Posterior vena cava (tissue), 2 donors: ENCODE measurements at regions not wholly inside any gene's neighbourhood (a gene's known extent, or its start where the extent isn't known, plus 50 kb on each side); places are given as distances from the start of the nearest gene placed in this dataset.
"Not testable (repeated sequence)": the region's sequence is repeated elsewhere in the genome, so short reads cannot be mapped to it uniquely, and the experiment has no call there.

Source experiments
- DNase-seq: peaks from one replicate; pipeline ENCODE4 v3.0.0-alpha.2; 2020; ENCODE audit warnings: low spot score
- intact Hi-C, 2 donors: fragments of 100-400 bp; cut with DNase I; formaldehyde crosslinking; loops; one replicate each; pipeline versions ENCODE4 v1.14.1 to v1.14.2; 2022 to 2023
- donor health status: DM: yes; HTN: yes; CAD: no.
- donor health status: DM: yes; HTN: yes; CAD: no.

DNA sequence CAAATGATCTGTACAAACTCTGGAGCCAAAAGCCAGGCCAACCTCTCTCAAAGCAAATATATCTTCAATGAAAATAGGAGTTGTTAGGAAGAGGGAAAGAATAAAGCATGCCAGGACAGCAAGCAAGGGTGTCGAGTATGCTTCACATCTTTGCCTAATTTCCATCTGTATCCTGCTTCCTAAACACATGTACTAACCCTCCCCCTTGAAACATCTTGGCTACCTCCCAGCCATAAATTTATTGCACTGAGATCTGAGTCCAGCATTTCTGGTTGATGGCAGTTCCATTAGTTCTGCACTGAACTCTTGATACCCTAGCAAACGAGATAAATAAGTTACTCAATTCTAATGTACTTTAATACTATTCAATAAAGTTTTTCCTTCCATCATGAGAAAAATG is 430.5 kb upstream of the TRAM1L1 start:
- intact Hi-C loops, result no loop called here
- DNase-seq, result no peak

DNA sequence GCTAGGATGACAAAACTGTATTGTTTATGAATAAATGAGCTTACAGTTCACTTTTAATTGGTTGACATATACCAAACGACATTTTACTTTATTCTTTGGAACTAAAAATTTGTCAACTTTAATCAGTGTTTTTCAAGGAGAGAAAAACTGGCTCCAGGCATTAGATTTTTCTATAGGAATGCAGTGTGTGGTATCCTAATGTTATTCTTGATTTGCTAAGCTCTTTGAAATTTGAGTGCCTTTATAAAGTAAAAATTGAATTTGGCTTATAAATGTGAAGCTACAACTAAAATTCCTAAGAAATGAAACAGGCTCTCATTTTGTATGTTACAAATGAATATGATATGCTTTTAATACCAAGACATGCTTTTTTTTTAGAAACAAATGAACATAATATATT is 442.2 kb upstream of the TRAM1L1 start:
- DNase-seq, result no peak
- intact Hi-C loops, result no loop called here

DNA sequence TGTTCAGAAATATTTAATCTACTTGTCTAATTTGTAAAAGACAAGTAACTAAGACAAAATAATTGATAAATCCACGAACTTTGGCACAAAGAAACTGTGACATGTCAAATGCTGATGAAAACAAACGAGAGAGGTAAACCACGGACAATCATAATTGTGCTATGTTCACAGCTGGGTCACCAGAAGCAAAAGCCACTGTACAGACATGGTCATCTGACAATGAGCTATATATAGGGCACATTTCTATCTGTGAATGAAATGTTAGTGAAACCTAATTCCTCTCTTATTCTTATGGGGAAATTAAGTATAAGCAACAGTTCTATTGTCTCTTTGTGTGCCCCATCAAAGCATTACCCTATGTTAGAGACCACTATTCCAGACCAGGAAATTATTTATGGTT is 444.0 kb upstream of the TRAM1L1 start:
- no peak for DNase-seq
- intact Hi-C loops, result no loop called here

DNA sequence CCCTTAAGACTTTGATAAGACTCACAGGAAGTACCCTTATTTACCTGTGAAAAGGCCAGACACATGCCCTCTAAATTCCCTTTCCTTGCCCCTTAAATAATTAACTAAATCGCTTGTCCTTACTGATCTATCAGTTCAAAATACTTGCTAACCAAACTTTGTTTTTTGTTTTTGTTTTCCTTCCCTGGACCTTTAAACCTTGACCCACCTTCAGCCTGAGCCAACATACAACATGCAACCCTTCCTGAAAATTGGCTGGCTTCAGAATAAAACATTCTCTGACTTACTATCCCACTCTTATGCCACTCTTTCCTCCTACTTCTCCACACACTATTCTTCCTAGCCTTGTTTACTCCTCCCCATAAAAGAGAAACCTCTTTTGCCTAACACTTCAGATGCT is 448.1 kb upstream of the TRAM1L1 start:
- intact Hi-C loops, result no loop called here
- no peak for DNase-seq

DNA sequence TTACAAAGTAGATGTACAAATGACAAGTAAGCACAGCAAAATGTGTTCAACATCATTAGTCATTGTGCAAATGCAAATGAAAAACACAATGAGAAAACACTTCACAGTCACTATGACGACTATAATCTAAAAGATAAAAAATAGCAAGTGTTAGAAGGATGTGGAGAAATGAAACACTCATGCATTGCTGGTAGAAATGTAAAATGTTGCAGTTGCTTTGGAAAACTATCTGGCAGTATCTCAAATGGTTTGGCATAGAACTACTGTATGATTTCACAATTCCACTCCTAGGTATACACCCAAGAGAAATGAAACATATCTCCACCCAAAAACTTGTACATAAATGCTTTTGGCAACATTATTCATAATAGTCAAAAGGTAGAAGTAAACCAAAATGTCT is 459.7 kb upstream of the TRAM1L1 start:
- no peak for DNase-seq
- intact Hi-C loops, result no loop called here

DNA sequence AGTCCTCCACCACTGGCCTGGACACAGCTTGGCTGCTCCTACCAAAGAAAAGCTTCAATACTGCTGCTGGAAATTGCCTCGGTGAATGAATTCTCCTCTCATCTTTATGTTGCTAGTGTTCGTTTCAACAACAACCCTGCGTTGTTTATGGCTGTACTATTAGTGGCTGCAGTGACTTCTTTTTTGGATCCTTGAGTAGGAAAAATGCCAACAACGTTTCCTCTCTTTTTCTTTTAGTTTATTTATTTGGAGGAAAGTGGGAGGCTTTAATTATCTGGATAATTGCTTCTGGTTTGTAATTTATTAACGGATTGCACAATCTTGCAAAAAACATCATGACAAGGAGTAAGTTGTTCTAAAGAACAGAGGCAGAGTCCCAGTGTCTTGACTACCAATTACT is 464.1 kb upstream of the TRAM1L1 start:
- intact Hi-C loops, result no loop called here
- DNase-seq, result no peak

DNA sequence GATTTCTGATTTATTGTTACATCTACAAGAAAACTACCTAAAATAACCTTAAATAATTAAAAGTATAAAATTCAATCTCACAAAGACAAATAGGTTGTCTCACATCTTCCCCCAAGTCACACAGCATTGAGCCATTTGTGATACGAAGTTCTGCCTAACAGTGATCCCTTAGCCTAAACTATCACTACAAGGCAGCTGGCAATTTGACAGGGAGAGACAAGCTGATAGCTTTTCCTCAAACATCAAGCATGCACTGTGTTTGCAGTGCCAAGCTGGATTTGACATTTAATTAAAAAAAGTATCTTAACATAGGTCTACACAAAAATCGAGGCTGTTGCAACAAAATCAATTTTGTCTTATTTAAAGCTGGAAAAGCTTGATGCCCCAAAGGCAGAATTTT is 464.7 kb upstream of the TRAM1L1 start:
- intact Hi-C loops, result no loop called here

DNA sequence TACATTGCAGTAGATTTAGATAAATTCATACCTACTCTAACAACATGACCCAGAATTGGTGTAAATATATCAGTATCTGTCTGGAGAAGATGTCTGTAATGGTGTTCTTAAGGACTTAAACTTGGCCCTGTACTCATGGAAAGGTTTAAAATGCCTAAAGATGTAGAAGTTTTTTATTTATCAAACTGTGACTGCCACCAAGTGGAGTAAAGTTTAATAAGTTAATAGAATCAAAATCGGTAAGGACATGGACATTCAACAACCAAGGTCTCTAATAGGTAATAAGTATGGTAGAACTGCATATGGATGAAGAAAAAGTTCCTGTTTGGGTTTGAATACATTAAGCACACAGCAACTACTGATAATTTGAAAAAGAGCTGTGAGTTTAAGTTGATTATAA is 474.0 kb upstream of the NDST3 start:
- intact Hi-C loops, result no loop called here
- DNase-seq, result no peak

More for the DNA sequence above, 464.7 kb upstream of the TRAM1L1 start:
- no peak for DNase-seq

DNA sequence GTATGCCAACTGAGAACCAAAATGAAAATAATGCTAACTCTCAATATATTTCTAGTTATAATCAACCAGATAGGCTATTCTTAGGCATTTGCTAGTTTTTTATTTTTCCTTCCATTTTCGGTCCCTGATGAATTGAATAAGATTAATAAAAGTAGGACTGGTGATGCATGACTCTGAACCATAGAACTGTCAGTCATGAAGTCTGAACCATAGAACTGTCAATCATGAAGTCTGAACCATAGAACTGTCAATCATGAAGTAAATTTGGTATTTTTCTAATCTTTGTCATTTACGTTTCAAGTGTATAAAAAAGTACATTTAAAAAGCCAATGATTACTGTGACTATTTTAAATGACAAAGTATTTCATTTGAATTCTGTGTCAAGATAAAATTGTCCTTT is 460.2 kb upstream of the NDST3 start:
- no peak for DNase-seq
- intact Hi-C loops, result no loop called here

DNA sequence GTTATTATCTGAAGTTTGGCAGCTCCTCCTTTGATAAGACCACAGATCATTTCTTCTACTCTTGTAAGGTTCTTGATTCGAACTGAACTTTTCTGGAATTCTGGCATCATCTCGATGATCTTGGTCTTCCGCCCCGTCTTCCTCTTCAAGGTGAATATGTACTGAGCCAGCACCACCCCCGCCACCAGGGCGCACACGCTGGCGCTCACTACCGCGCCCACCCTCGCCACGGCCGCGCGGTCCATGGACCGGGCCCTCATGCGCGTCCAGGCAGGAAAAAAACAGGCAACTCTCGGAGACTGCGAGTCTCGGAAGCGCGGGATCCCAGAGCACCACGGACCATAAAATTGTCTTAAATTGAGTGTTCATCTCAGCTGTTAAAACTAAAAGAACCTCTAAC is 458.4 kb upstream of the NDST3 start:
- intact Hi-C loops, result no loop called here
- DNase-seq, result no peak

DNA sequence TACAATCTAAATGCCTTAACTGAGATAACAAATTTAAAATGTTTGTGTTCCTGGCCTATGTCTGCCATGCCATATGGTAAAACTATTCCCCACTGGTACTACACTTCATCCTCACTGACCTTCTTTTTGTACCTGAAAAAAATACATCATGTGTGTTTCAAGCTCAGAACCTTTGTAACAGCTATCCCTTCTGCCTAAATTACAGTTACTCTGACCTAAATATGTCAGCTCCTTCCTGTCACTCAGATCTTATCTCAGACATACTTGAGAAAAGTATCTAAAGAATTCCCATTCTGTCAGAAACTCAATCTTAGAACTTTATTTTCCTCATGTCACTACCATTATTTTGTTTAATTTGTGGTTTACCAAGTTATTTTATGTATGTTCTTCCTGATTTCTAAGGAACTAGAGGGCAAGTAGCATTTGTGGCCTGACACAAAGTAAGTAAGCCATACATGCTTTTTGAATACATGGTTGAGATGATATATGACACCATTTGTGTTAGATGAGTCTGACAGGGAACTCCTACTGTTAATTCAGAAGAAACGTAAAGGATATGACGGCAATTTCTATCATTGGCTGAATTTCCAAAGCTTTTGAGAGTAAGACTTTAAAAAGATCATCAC is 456.5 kb upstream of the NDST3 start:
- intact Hi-C loops, result no loop called here
- DNase-seq, result no peak

DNA sequence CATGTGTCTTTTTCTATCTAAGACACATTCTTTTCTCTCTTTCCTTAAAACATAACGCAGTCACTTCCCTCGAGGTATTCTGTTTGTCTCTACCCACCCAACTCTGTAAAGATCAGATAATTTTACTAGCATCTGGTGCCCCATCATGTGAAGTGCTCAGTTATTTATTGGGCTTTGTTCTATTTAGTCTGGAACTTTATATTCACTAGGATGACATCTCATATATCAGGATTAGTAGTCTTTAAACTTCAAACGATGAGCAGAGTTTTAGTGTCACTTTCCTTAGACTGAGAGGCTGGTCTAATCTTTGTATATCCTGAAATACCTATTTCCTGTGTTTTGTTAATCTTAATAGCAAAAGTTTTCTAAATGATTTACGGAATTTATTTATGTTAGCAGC is 445.5 kb upstream of the NDST3 start:
- no peak for DNase-seq
- intact Hi-C loops, result no loop called here

DNA sequence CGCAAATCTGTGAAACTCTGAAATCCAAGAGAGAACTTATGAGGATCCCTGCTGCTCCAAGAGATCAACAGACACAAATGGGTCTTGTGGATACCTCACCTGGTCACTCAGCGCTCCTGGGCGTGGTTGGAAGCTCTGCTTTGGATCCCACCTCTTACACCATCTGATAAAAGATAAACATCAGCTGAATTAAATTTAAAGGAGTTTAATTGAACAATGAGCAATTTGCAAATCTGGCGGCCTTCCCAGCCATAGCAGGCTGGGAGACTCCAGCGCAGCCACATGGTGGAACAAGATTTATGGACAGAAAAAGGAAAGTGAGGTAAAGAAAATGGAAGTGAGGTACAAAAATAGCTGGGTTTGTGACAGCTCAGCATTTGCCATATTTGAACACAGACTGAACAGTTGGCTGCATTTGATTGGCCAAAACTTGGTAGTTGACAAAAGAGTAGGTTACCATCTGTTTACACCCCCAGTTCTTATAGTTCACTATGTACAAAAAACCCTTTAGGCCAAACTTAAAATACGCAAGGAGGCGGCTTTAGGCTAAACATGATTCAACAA is 437.3 kb upstream of the NDST3 start:
- intact Hi-C loops, result no loop called here
- DNase-seq, result no peak

DNA sequence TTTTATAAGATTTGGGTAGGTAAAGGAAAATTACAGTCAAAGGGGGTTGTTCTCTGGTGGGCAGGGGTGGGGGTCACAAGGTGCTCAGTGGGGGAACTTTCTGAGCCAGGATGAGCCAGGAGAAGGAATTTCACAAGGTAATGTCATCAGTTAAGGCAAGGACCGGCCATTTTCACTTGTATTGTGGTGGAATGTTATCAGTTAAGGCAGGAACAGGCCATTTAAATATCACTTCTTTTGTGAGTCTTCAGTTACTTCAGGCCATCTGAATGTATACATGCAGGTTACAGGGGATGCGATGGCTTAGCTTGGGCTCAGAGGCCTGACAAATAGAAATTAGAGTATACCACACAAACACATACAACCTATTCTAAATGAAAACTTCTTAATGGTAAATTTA is 434.9 kb upstream of the NDST3 start:
- intact Hi-C loops, DNase-seq: not testable (repeated sequence)

DNA sequence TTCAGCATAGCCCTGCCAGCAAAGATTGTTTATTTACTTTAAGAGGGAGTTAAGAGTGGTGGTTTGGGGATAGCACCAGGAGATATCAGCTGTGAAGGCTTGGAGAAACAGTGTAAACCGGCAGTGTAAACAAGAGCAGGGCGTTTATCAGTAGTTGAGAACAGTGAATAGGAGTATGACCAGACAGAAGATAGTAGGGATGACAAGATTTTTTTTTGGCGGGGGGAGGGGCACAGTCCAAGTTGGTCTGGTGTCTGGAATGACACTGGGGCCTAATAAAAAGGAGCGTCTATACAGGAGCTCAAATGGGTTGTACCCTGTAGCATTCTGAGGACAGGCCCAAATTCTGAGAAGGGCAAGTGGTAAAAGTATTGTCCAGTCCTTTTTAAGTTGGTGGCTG is 433.4 kb upstream of the NDST3 start:
- intact Hi-C loops, DNase-seq: not testable (repeated sequence)

DNA sequence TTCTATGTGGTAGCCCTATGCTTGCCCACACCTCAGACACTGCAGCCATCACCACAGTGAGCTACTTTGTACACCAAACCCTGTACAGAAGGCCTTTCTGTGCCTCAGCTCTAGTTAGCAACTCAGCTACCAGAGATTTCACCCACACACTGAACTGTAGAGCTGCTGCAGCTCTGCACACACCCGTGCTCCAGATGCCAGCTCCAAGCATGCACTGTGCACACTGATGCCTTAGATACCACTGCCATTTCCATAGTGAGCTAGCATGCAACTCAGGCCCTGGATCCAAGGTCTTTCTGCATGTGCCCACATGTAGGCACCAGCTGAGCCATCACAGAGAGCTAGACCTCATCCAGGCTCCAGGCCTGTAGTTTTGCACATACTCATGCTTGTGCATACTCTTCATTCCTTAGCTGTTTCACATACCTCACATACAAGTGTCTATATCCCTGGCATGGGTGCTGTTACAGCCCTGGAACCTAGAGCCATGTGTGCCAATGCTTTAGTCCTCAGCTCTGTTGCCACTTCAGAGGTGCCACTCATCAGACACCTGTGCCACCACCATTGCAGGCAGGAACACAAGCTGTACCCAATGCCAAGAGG is 423.5 kb upstream of the NDST3 start:
- no peak for DNase-seq
- intact Hi-C loops, result loop anchor here in 1 of 2 donors (5.0 kb wide), 1 partner anchor 171 kb away; no protein-coding TSS in a partner anchor

DNA sequence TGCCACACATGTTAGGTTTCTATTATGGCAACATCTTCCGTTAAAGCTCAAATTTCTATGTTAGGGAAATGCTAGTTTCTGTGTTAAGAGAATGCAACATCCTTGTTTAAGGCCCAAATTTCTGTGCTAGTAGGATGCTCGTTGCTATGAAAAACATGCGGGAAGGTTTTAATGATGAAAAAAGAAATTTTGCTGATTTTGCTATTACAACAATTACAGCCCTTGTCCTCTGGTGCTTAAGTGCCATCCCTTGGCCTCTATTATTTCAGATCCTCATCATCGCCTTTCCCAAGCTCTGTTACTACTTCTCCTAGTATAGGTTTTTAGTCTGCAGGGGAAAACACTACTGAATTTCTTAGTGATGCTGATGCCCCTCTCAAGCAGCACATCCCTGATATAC is 412.6 kb upstream of the NDST3 start:
- intact Hi-C loops, result no loop called here
- no peak for DNase-seq

DNA sequence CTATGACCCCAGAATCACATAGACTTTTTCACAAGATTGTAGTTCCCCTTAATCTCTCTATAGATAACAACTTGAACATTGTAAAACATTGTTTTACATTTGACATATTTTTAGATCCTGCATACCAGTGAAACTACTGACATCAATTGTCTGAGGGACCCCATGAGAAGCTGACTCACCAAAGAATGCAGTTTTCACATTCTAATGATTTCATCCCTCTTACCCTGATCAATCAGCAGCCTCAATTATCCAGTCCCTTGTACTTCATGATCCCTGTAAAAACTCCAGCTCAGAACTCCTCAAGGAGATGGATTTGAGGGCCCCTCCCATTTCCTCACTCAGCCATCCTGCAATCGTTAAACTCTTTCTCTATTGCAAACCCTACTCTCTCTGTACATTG is 411.0 kb upstream of the NDST3 start:
- DNase-seq, result no peak
- intact Hi-C loops, result no loop called here

DNA sequence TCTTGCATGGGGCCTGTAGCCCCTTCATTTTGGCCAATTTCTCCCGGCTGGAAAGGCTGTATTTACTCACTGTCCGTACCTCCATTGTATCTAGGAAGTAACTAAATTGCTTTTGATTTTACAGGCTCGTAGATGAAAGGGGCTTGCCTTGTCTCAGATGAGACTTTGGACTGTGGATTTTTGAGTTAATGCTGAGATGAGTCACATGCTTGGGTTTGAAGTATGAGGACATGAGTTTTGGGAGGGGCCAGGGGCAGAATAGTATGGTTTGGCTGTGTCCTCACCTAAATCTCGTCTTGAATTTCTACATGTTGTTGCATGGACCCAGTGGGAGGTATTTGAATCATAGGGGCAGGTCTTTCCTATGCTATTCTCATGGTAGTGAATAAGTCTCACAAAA is 407.6 kb upstream of the NDST3 start:
- DNase-seq, result no peak

DNA sequence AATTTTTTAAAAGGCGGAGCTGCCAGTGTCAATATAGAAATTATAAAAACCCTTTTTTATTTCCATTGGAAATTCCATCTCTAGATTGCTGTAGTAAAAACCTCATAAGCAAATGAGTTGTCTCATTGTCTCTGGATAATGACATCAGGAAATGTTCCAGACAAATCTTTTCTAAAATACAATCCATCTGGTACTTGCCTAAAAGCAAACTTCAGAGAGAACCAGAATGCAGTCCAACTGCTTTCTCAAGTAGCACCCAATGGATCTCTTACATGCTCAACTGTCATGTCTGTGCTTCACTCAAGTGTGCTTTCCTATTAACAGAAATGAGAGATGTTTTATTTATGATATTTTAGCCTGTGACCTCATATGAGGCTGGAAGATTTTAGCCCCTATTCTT is 399.6 kb upstream of the NDST3 start:
- DNase-seq, result no peak
- intact Hi-C loops, result no loop called here

More for the DNA sequence above, 407.6 kb upstream of the NDST3 start:
- intact Hi-C loops, result no loop called here

DNA sequence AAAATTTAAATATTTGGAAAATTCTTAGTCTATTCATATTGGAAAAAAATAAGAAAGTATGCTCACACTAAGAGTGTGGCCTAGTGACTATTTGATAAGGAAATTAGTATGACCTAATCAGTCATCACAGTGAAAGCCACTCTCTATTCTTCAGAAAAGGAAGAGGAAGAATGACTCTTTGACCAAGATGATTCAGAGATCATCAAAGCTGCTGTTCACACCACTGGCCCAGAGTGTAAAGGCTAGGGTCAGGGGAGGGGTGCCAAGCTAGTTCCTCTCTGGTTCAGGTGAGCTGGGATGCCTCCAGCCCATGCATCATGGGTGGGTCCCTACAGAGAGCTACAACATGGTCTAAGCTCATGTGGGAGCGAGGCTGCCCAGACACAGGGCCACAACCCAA is 396.9 kb upstream of the NDST3 start:
- DNase-seq, result no peak
- intact Hi-C loops, result no loop called here
